GM12865 (cell line): ENCODE measurements at regions not wholly inside any gene's neighbourhood (a gene's known extent, or its start where the extent isn't known, plus 50 kb on each side); places are given as distances from the start of the nearest gene placed in this dataset.

Source experiments
- DNase-seq: peaks from one replicate; pipeline ENCODE4 v3.0.0; 2010; ENCODE audit warnings: low read depth
- H3K4me3 ChIP-seq: 2 replicates; pipeline ENCODE4 v1.5.1; 2011; ENCODE audit warnings: mild to moderate bottlenecking, low read depth, low read length, control low read depth
- CTCF ChIP-seq: IDR thresholded peaks from 2 replicates; pipeline ENCODE4 v1.5.1; 2011; ENCODE audit warnings: low read length, control low read depth, low read depth, inconsistent platforms; ENCODE audit not compliant: insufficient read depth; ENCODE audit errors: missing control alignments

- H3K4me3 ChIP-seq = no peak overlapping the region
- TF ChIP-seq CTCF = no peak
- no peak for DNase-seq
Measured at GRCh38 chrX:4450177-4450576, 736.7 kb upstream of the PRKX start.

GRCh38 chrX:4435905-4436304, 722.5 kb upstream of the PRKX start:
- TF ChIP-seq CTCF = no peak
- no peak for DNase-seq
- no peak overlapping the region for H3K4me3 ChIP-seq

GRCh38 chrX:4397471-4397870, 684.0 kb upstream of the PRKX start:
- H3K4me3 ChIP-seq = no peak overlapping the region
- no peak for TF ChIP-seq CTCF
- DNase-seq = no peak

- H3K4me3 ChIP-seq = no peak overlapping the region
- DNase-seq = no peak
- TF ChIP-seq CTCF = no peak
Measured at GRCh38 chrX:4382273-4382672, 668.8 kb upstream of the PRKX start.

GRCh38 chrX:4380710-4381109, 667.3 kb upstream of the PRKX start:
- H3K4me3 ChIP-seq = no peak overlapping the region
- DNase-seq = no peak
- no peak for TF ChIP-seq CTCF

GRCh38 chrX:4379071-4379470, 665.6 kb upstream of the PRKX start:
- no peak for DNase-seq
- H3K4me3 ChIP-seq = no peak overlapping the region
- no peak for TF ChIP-seq CTCF

- DNase-seq = no peak
- TF ChIP-seq CTCF = no peak
- no peak overlapping the region for H3K4me3 ChIP-seq
Measured at GRCh38 chrX:4373791-4374190, 660.3 kb upstream of the PRKX start.
